NT2/D1 (cell line): ENCODE measurements at regions not wholly inside any gene's neighbourhood (a gene's known extent, or its start where the extent isn't known, plus 50 kb on each side); places are given as distances from the start of the nearest gene placed in this dataset.

Source experiments
- SUZ12 ChIP-seq: IDR thresholded peaks from 2 replicates; pipeline ENCODE4 v1.6.1; 2011; ENCODE audit not compliant: insufficient read length, insufficient read depth; ENCODE audit errors: extremely low read depth
- YY1 ChIP-seq: IDR thresholded peaks from 2 replicates; pipeline ENCODE4 v1.6.1; 2011; ENCODE audit not compliant: insufficient read length, insufficient read depth
- ZNF274 ChIP-seq: IDR thresholded peaks from 2 replicates; pipeline ENCODE4 v1.6.1; 2011; ENCODE audit warnings: mild to moderate bottlenecking, low read depth, low read length

DNA sequence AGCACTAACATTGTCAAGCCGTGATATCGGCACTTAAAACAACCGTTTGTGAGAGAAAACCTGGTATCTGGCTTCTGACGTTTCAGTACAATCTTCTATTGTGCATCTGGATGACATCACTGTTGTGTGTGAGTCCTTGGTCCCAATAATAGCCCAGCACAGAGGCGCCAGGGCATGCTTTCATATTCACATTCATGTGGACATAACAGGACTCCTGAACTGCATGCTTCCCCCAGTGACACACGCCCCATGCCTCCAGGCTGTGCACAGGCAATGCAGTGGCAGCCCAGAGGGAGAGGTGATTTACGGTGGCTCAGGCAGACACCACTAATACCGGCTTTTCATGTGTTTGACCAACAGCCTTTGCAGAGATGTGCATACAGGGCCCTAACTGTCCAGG is 58.1 kb downstream of the MRPL57 start:
- TF ChIP-seq YY1 (no peak), ZNF274 (no peak), SUZ12 (no peak)
